Psoas muscle (tissue), 7 donors: ENCODE measurements at regions not wholly inside any gene's neighbourhood (a gene's known extent, or its start where the extent isn't known, plus 50 kb on each side); places are given as distances from the start of the nearest gene placed in this dataset.

Experiments used
- ATAC-seq, 4 donors: fragments of 200-7000 bp; cut with Tn5 transposase; one replicate each; pipeline ENCODE4 v1.9.1; 2020; ENCODE audit warnings: moderate library complexity in 3 of 4, mild to moderate bottlenecking in 2 of 4
- DNase-seq, 2 donors: peaks; one replicate each; pipeline ENCODE4 v3.0.0-alpha.2; 2020
- H3K27ac ChIP-seq: fragments of 200-600 bp; one replicate; pipeline ENCODE4 v1.8.0; 2022
- H3K27me3 ChIP-seq, 3 donors: fragments of 200-600 bp in 1 of 3; one replicate each; pipeline versions ENCODE4 v1.6.1 to v1.8.0; 2013 to 2022; ENCODE audit warnings: low read length in 2 of 3, mild to moderate bottlenecking in 2 of 3, moderate library complexity in 1 of 3; ENCODE audit not compliant: insufficient read depth in 3 of 3
- H3K36me3 ChIP-seq, 2 donors: fragments of 200-600 bp in 1 of 2; one replicate each; pipeline versions ENCODE4 v1.6.1 to v1.8.0; 2013 to 2022; ENCODE audit warnings: low read depth in 1 of 2, mild to moderate bottlenecking in 1 of 2, moderate library complexity in 1 of 2; ENCODE audit not compliant: insufficient read depth in 1 of 2
- H3K4me1 ChIP-seq: fragments of 200-600 bp; one replicate; pipeline ENCODE4 v1.8.0; 2022
- H3K4me3 ChIP-seq: fragments of 200-600 bp; one replicate; pipeline ENCODE4 v1.8.0; 2022; ENCODE audit warnings: mild to moderate bottlenecking
- H3K9me3 ChIP-seq: fragments of 200-600 bp; one replicate; pipeline ENCODE4 v1.8.0; 2022
- WGBS, 3 donors: extraction: QIAGEN DNeasy Blood & Tissue Kit; methylation state at CpG; one replicate each; pipeline versions ENCODE4 v1.1.6 to v1.1.7; 2013; 5-methylcytosine and 5-hydroxymethylcytosine counted together
- intact Hi-C, 2 donors: fragments of 100-400 bp; cut with DNase I; formaldehyde crosslinking; loops; one replicate each; pipeline versions ENCODE4 v1.11.0 to v1.14.2; 2022
- TF ChIP-seq, protein P1 (sequence below): fragments of 200-600 bp; IDR thresholded peaks from one replicate; pipeline ENCODE4 v1.8.0; 2022; ENCODE audit warnings: antibody characterized with exemption
- donor health status: healthy with polysubstance abuse.
- donor health status: DM: no; HTN: no; CAD: no; lungs with moderate emphysema.
- donor health status: Bipolar disorder and iron deficiency.
- donor health status: healthy.
- donor health status: DM: yes; HTN: yes; CAD: no.
- donor health status: DM: no; HTN: no; CAD: no.
- donor health status: DM: yes; HTN: yes; CAD: no.

DNA sequence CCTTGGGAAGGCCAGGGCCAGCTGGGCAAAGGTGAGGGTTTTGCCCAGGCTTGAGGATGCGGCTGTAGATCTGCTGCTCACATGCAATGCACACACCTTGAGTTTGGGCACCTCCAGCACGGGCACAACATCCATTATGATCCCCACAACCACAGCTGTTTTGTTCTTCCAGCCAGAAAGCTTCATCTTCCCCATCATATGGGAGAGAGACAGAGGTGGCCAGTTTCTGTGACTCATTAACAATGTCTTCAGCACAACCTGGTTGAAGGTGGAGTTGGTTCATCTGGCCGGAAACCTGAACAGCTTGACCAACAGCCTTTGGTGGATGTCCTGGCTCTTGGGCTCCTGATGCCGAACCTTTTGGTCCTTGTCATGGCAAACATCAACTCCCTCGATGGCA, 163.7 kb upstream of the CCND2 start:
- intact Hi-C loops: loop anchor here in 1 of 2 donors (5.0 kb wide), 1 partner anchor 167 kb away; no protein-coding TSS in a partner anchor
- ATAC-seq: no peak
- TF ChIP-seq, protein P1, sequence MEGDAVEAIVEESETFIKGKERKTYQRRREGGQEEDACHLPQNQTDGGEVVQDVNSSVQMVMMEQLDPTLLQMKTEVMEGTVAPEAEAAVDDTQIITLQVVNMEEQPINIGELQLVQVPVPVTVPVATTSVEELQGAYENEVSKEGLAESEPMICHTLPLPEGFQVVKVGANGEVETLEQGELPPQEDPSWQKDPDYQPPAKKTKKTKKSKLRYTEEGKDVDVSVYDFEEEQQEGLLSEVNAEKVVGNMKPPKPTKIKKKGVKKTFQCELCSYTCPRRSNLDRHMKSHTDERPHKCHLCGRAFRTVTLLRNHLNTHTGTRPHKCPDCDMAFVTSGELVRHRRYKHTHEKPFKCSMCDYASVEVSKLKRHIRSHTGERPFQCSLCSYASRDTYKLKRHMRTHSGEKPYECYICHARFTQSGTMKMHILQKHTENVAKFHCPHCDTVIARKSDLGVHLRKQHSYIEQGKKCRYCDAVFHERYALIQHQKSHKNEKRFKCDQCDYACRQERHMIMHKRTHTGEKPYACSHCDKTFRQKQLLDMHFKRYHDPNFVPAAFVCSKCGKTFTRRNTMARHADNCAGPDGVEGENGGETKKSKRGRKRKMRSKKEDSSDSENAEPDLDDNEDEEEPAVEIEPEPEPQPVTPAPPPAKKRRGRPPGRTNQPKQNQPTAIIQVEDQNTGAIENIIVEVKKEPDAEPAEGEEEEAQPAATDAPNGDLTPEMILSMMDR: no peak
- no peaks in the 10 kb centered on the region for H3K9me3 ChIP-seq
- DNase-seq: no peak
- H3K4me3 ChIP-seq: no peak overlapping the region
- H3K4me1 ChIP-seq: no peaks in the 10 kb centered on the region
- WGBS, 3 donors: 96 to 98% (median 97%) methylated on average over 5 of the region's 5 CpGs
- H3K27ac ChIP-seq: no peak overlapping the region
- no peaks in the 10 kb centered on the region for H3K36me3 ChIP-seq
- H3K27me3 ChIP-seq: peaks cover 0 to 31% (median 3%) of the 10 kb centered on the region in 3 donors

DNA sequence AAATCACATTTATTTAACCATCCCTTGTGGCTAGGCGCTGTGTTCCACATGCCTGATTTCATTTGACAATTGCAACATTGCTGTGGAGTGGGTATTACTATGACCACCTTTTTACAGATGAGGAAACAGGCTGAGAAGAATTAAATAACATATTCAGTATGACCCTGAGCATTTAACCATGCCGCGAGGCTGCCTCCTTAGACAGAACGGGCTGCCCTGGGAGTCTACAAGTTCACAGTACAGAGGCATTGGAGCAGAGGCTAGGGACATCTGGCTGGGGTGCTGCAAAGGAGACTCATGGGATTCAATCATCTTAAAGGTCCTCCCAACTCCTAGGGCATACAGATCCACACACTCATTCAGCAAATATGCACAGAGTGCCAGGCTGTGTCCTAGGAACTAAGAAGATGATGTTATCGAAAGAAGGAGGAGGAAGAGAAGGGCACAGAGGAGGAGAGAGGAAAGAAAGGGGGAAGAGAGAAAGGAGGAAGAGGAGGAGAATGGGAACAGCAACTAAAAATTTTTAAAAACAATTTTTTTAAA, 164.7 kb upstream of the CCND2 start:
- DNase-seq (no peak), ATAC-seq (no peak)
- TF ChIP-seq, protein P1: no peak
- Histone ChIP-seq H3K36me3 (no peaks in the 10 kb centered on the region), H3K27ac (no peak overlapping the region), H3K9me3 (no peaks in the 10 kb centered on the region), H3K27me3 (peaks cover 0 to 24% (median 3%) of the 10 kb centered on the region in 3 donors), H3K4me1 (no peaks in the 10 kb centered on the region), H3K4me3 (no peak overlapping the region)
- WGBS, 3 donors: 88 to 93% (median 93%) methylated on average over 5 of the region's 5 CpGs
- intact Hi-C loops: loop anchor here in 1 of 2 donors (5.0 kb wide), 1 partner anchor 168 kb away; no protein-coding TSS in a partner anchor

DNA sequence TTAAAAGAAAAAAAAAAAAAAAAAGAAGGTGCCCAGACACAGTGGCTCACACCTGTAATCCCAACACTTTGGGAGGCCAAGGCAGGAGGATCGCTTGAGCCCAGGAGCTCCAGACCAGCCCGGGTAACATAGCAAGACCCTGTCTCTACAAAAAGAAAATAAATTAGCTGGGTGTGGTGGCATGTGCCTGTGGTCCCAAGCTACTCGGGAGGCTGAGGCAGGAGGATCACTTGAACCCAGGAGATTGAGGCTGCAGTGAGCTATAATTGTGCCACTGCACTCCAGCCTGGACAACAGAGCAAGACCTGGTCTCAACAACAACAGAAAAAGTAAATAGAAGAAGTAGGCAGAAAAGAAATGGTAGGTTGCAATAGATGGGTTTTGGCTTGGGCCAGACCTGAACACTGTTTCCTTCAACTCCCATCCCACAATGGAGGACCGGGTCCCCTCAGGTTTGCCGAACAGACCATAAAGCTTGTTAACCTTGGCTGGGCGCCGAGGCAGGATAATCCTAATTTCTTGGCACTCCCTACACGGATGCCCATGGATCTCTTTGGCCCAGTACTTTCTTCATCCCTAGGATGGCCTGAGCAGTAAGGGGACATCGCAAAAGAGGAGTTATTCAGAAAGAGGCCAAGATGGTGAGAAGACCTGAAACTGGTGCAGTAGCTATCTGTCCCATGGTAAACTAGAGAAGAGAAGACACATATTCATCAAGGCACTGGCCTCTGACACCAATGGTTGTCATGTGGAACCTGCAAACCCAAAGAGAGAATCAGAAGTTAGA, 165.5 kb upstream of the CCND2 start:
- WGBS, 3 donors: 84 to 87% (median 85%) methylated on average over 9 of the region's 9 CpGs
- H3K4me3 ChIP-seq: no peak overlapping the region
- intact Hi-C loops: loop anchor here in 1 of 2 donors (5.0 kb wide), 1 partner anchor 169 kb away; no protein-coding TSS in a partner anchor
- no peaks in the 10 kb centered on the region for H3K9me3 ChIP-seq
- TF ChIP-seq, protein P1: no peak
- H3K27me3 ChIP-seq: peaks cover 0 to 16% (median 1%) of the 10 kb centered on the region in 3 donors
- H3K27ac ChIP-seq: no peak overlapping the region
- no peaks in the 10 kb centered on the region for H3K36me3 ChIP-seq
- no peak for DNase-seq
- ATAC-seq: no peak
- H3K4me1 ChIP-seq: no peaks in the 10 kb centered on the region

DNA sequence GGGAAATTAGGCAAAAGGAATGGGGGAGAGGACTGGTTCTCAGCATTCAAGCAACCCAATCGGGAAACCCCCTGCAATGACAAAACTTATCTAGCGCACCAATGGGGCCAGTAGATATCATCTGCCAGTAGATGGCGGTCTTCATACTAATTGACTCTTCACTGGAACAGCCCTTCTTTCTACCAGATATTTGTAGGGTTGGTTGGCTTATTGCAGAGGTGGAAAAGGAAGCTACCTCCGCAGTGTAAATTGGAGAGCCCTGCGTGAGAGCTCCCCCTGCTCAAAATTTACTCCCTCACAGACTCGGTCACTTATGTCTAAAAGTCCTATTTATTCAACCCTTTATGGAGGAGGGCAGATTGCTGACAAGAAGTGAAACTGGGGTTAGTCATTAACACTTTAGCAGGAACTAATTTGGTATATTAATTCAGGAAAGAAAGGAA, 166.1 kb upstream of the CCND2 start:
- no peak overlapping the region for H3K27ac ChIP-seq
- peaks cover 0 to 9% (median 1%) of the 10 kb centered on the region in 3 donors for H3K27me3 ChIP-seq
- no peak for ATAC-seq
- 54 to 61% (median 55%) methylated on average over 6 of the region's 6 CpGs for WGBS, 3 donors
- H3K4me3 ChIP-seq: no peak overlapping the region
- H3K36me3 ChIP-seq: no peaks in the 10 kb centered on the region
- intact Hi-C loops: loop anchor here in 1 of 2 donors (5.0 kb wide), 1 partner anchor 170 kb away; no protein-coding TSS in a partner anchor
- no peaks in the 10 kb centered on the region for H3K4me1 ChIP-seq
- no peaks in the 10 kb centered on the region for H3K9me3 ChIP-seq
- TF ChIP-seq, protein P1: peak; percentile 41
- no peak for DNase-seq
